Left renal pelvis (tissue), 4 donors: ENCODE measurements at regions not wholly inside any gene's neighbourhood (a gene's known extent, or its start where the extent isn't known, plus 50 kb on each side); places are given as distances from the start of the nearest gene placed in this dataset.

Source experiments
- DNase-seq, 4 donors: peaks; one replicate each; pipeline ENCODE4 v3.0.0-alpha.2; 2013; ENCODE audit warnings: low read depth in 4 of 4, low spot score in 3 of 4

- no peak for DNase-seq
Measured at GRCh38 chr15:70293138-70293537, 195.4 kb upstream of the TLE3 start.

- DNase-seq, result no peak
Measured at GRCh38 chr15:70292076-70292760, 194.5 kb upstream of the TLE3 start.

- no peak for DNase-seq
Measured at GRCh38 chr15:70291305-70292075, 193.8 kb upstream of the TLE3 start.

- no peak for DNase-seq
Measured at GRCh38 chr15:70290708-70291107, 193.0 kb upstream of the TLE3 start.

GRCh38 chr15:70289191-70289955 lies 191.7 kb upstream of the TLE3 start:
- no peak for DNase-seq

GRCh38 chr15:70286113-70286806 lies 188.5 kb upstream of the TLE3 start:
- no peak for DNase-seq

- no peak for DNase-seq
Measured at GRCh38 chr15:70284438-70285214, 186.9 kb upstream of the TLE3 start.

- no peak for DNase-seq
Measured at GRCh38 chr15:70283511-70283910, 185.8 kb upstream of the TLE3 start.

GRCh38 chr15:70281811-70282307 lies 184.1 kb upstream of the TLE3 start:
- no peak for DNase-seq

- DNase-seq, result no peak
Measured at GRCh38 chr15:70281261-70281810, 183.6 kb upstream of the TLE3 start.

- no peak for DNase-seq
Measured at GRCh38 chr15:70280781-70281180, 183.1 kb upstream of the TLE3 start.

- DNase-seq, result no peak
Measured at GRCh38 chr15:70279096-70279495, 181.4 kb upstream of the TLE3 start.

- no peak for DNase-seq
Measured at GRCh38 chr15:70278644-70279043, 180.9 kb upstream of the TLE3 start.

- DNase-seq, result no peak
Measured at GRCh38 chr15:70277556-70277955, 179.8 kb upstream of the TLE3 start.

- no peak for DNase-seq
Measured at GRCh38 chr15:70276401-70276800, 178.7 kb upstream of the TLE3 start.

- DNase-seq, result no peak
Measured at GRCh38 chr15:70275461-70276138, 177.9 kb upstream of the TLE3 start.

GRCh38 chr15:70274908-70275307 lies 177.2 kb upstream of the TLE3 start:
- DNase-seq, result no peak

GRCh38 chr15:70274255-70274880 lies 176.7 kb upstream of the TLE3 start:
- no peak for DNase-seq

- no peak for DNase-seq
Measured at GRCh38 chr15:70273808-70274207, 176.1 kb upstream of the TLE3 start.
